Endodermal cell (in vitro differentiated cells): ENCODE measurements at regions not wholly inside any gene's neighbourhood (a gene's known extent, or its start where the extent isn't known, plus 50 kb on each side); places are given as distances from the start of the nearest gene placed in this dataset.

Source experiments
- DNase-seq: peaks from one replicate; pipeline ENCODE4 v3.0.0-alpha.2; 2017
- H3K27ac ChIP-seq: 2 replicates; pipeline ENCODE4 v1.5.1; 2013; ENCODE audit warnings: mild to moderate bottlenecking, low read depth, low read length, moderate library complexity
- H3K27me3 ChIP-seq: 2 replicates; pipeline ENCODE4 v1.6.1; 2013; ENCODE audit warnings: mild to moderate bottlenecking, low read length, moderate library complexity; ENCODE audit not compliant: insufficient read depth, control insufficient read depth, poor library complexity, severe bottlenecking
- H3K36me3 ChIP-seq: 2 replicates; pipeline ENCODE4 v1.7.0; 2013; ENCODE audit warnings: mild to moderate bottlenecking, low read length, moderate library complexity; ENCODE audit not compliant: control insufficient read depth, insufficient read depth
- H3K4me1 ChIP-seq: one replicate; pipeline ENCODE4 v1.7.0; 2013; ENCODE audit warnings: low read length; ENCODE audit not compliant: control insufficient read depth, insufficient read depth
- H3K4me3 ChIP-seq: 2 replicates; pipeline ENCODE4 v1.5.1; 2013; ENCODE audit warnings: mild to moderate bottlenecking, low read length, moderate library complexity
- H3K9ac ChIP-seq: 2 replicates; pipeline ENCODE4 v1.6.1; 2013; ENCODE audit warnings: mild to moderate bottlenecking, low read length, moderate library complexity; ENCODE audit not compliant: poor library complexity, severe bottlenecking; ENCODE audit errors: extremely low read depth
- H3K9me3 ChIP-seq: 2 replicates; pipeline ENCODE4 v1.6.1; 2013; ENCODE audit warnings: mild to moderate bottlenecking, low read length, moderate library complexity; ENCODE audit not compliant: control insufficient read depth
- H3K27ac Mint-ChIP-seq: 2 replicates; pipeline ENCODE4 v1.8.0; 2020; ENCODE audit warnings: mixed read lengths
- H3K27me3 Mint-ChIP-seq: 2 replicates; pipeline ENCODE4 v1.8.0; 2021; ENCODE audit warnings: mild to moderate bottlenecking, mixed read lengths; ENCODE audit not compliant: insufficient read depth
- H3K36me3 Mint-ChIP-seq: 2 replicates; pipeline ENCODE4 v1.8.0; 2020; ENCODE audit warnings: low read depth, mixed read lengths
- H3K4me1 Mint-ChIP-seq: 2 replicates; pipeline ENCODE4 v1.8.0; 2020; ENCODE audit warnings: mixed read lengths
- H3K4me3 Mint-ChIP-seq: 2 replicates; pipeline ENCODE4 v1.8.0; 2020; ENCODE audit warnings: mild to moderate bottlenecking, moderate library complexity, mixed read lengths
- H3K9me3 Mint-ChIP-seq: 2 replicates; pipeline ENCODE4 v1.8.0; 2020; ENCODE audit warnings: mild to moderate bottlenecking, mixed read lengths
- CTCF ChIP-seq: fragments of 200-600 bp; sonication (generic); conservative IDR thresholded peaks from 2 replicates; pipeline ENCODE4 v1.5.0; 2021; ENCODE audit warnings: antibody characterized with exemption, mild to moderate bottlenecking
- WGBS, 2 experiments: methylation state at CpG; one replicate each; pipeline versions ENCODE4 v1.1.5 to v1.1.7; 2013; ENCODE audit warnings: missing lambda C conversion rate in 2 of 2, mixed read lengths in 1 of 2; ENCODE audit not compliant: insufficient coverage in 1 of 2, insufficient read length in 1 of 2; 5-methylcytosine and 5-hydroxymethylcytosine counted together

GRCh38 chr1:187794561-187794960, 965.8 kb downstream of the PLA2G4A start:
- DNase-seq = no peak
- no peak overlapping the region for H3K27ac Mint-ChIP-seq
- no peaks in the 10 kb centered on the region for H3K4me1 Mint-ChIP-seq
- Histone ChIP-seq H3K36me3 (no peaks in the 10 kb centered on the region), H3K4me3 (no peak overlapping the region), H3K27ac (no peak overlapping the region), H3K9ac (no peak overlapping the region), H3K4me1 (no peaks in the 10 kb centered on the region), H3K9me3 (no peaks in the 10 kb centered on the region), H3K27me3 (no peaks in the 10 kb centered on the region)
- H3K4me3 Mint-ChIP-seq = no peak overlapping the region
- H3K36me3 Mint-ChIP-seq = no peaks in the 10 kb centered on the region
- peaks cover 2% of the 10 kb centered on the region for H3K9me3 Mint-ChIP-seq
- WGBS, 2 experiments = 92 to 100% methylated on average over 2 of the region's 2 CpGs
- no peak for TF ChIP-seq CTCF
- H3K27me3 Mint-ChIP-seq = no peaks in the 10 kb centered on the region

- Histone ChIP-seq H3K36me3 (no peaks in the 10 kb centered on the region), H3K9ac (no peak overlapping the region), H3K4me3 (no peak overlapping the region), H3K9me3 (peaks cover 6% of the 10 kb centered on the region), H3K27ac (no peak overlapping the region), H3K4me1 (no peaks in the 10 kb centered on the region), H3K27me3 (no peaks in the 10 kb centered on the region)
- Mint-ChIP-seq H3K4me1 (no peaks in the 10 kb centered on the region), H3K4me3 (no peak overlapping the region), H3K36me3 (no peaks in the 10 kb centered on the region), H3K27ac (no peak overlapping the region), H3K9me3 (peaks cover 2% of the 10 kb centered on the region), H3K27me3 (no peaks in the 10 kb centered on the region)
- TF ChIP-seq CTCF = no peak
- 93% methylated on average over 1 of the region's 1 CpG; no CpG with 5 or more reads in 1 of the 2 experiments for WGBS, 2 experiments
- DNase-seq = no peak
These were observed 980.8 kb downstream of the PLA2G4A start for GRCh38 chr1:187809549-187809948.

- no peaks in the 10 kb centered on the region for H3K36me3 ChIP-seq
- no peak overlapping the region for H3K27ac ChIP-seq
- H3K27me3 ChIP-seq = no peaks in the 10 kb centered on the region
- DNase-seq = no peak
- H3K27me3 Mint-ChIP-seq = no peaks in the 10 kb centered on the region
- H3K36me3 Mint-ChIP-seq = no peaks in the 10 kb centered on the region
- no peak overlapping the region for H3K9ac ChIP-seq
- no peak for TF ChIP-seq CTCF
- no peak overlapping the region for H3K4me3 ChIP-seq
- H3K9me3 Mint-ChIP-seq = peaks cover 8% of the 10 kb centered on the region
- no peaks in the 10 kb centered on the region for H3K4me1 Mint-ChIP-seq
- WGBS, 2 experiments = 96 to 100% methylated on average over 1 to 2 of the region's 2 CpGs
- H3K27ac Mint-ChIP-seq = no peak overlapping the region
- no peak overlapping the region for H3K4me3 Mint-ChIP-seq
- no peaks in the 10 kb centered on the region for H3K9me3 ChIP-seq
- no peaks in the 10 kb centered on the region for H3K4me1 ChIP-seq
These were observed 987.9 kb downstream of the PLA2G4A start for GRCh38 chr1:187816646-187817045.
